ENCODE measurements at regions not wholly inside any gene's neighbourhood (a gene's known extent, or its start where the extent isn't known, plus 50 kb on each side); places are given as distances from the start of the nearest gene placed in this dataset.

DNA sequence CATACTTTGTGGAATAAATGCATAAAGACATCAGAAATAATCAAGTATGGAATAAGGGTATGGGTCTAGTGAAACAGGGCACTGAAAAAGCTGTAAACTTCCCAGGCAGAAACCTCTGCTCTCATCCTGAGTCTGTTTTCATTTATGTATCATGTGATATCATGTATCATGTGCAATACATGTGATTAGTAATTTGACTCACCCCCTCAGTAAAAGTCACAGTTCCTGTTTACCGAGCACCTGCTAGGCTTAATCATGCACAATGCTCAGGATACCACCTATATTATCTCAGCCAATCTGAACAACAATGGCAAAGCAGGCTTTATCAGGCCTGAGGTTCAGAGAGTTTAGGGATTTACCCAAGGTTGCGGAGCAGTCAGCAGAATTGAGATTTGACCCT is 250.6 kb upstream of the TENM4 start:
- no peak for DNase-seq (ENCODE audit: low read depth in 1 of 2, low spot score in 2 of 2)
- H3K4me1 ChIP-seq (replicated peaks in 1 of 4; ENCODE audit: control insufficient read depth in 3 of 4, insufficient read depth in 4 of 4, low read length in 3 of 4) = no peaks in the 10 kb centered on the region
- H3K9me3 ChIP-seq (ENCODE audit: insufficient read depth in 2 of 2, low read depth in 1 of 2, low read length in 1 of 2) = no peaks in the 10 kb centered on the region
- 92% methylated on average over 2 of the region's 2 CpGs; no CpG with 5 or more reads in 1 of the 2 experiments for WGBS, 2 experiments (ENCODE audit: extremely low coverage in 1 of 2, insufficient coverage in 1 of 2, insufficient read length in 1 of 2, insufficient replicate concordance in 2 of 2, low coverage in 1 of 2, low lambda C conversion rate in 2 of 2, missing lambda C conversion rate in 1 of 2)
- H4K91ac ChIP-seq (replicated peaks; ENCODE audit: insufficient read length, low read length) = no peak overlapping the region
- H4K5ac ChIP-seq (ENCODE audit: insufficient read length, low read depth, low read length) = no peak overlapping the region
- no peak overlapping the region for H4K8ac ChIP-seq (ENCODE audit: extremely low read depth, insufficient read depth, low read length)
- H3K23ac ChIP-seq (ENCODE audit: insufficient read length) = no peak overlapping the region
- no peak overlapping the region for H3K4me2 ChIP-seq (ENCODE audit: insufficient read depth in 1 of 2, low read depth in 2 of 2, low read length in 2 of 2)
- H3K14ac ChIP-seq (ENCODE audit: insufficient read length) = no peak overlapping the region
- H3K56ac ChIP-seq (replicated peaks; ENCODE audit: insufficient read length, low read depth, low read length) = no peak overlapping the region
- no peak overlapping the region for H3K4ac ChIP-seq (replicated peaks; ENCODE audit: insufficient read length, low read depth, low read length)
- H3K23me2 ChIP-seq (ENCODE audit: low read depth, low read length) = no peaks in the 10 kb centered on the region
- H3K79me1 ChIP-seq (ENCODE audit: low read depth, low read length) = no peaks in the 10 kb centered on the region
- no peaks in the 10 kb centered on the region for H3K36me3 ChIP-seq (ENCODE audit: control insufficient read depth in 2 of 4, insufficient read depth in 4 of 4, low read length in 3 of 4)
- no peak overlapping the region for H2AK5ac ChIP-seq (ENCODE audit: low read depth, low read length)
- H2BK5ac ChIP-seq (ENCODE audit: low read depth, low read length) = no peak overlapping the region
- H2BK12ac ChIP-seq (ENCODE audit: low read depth, low read length) = no peak overlapping the region
- H3K4me3 ChIP-seq (ENCODE audit: extremely low read depth in 1 of 4, insufficient read depth in 2 of 4, low read depth in 3 of 4, low read length in 4 of 4) = no peak overlapping the region
- no peak overlapping the region for H3K18ac ChIP-seq (ENCODE audit: extremely low read depth, low read length)
- H3K27me3 ChIP-seq (replicated peaks in 1 of 4; ENCODE audit: control insufficient read depth in 3 of 4, extremely low read depth in 1 of 4, insufficient read depth in 3 of 4, low read length in 3 of 4) = no peaks in the 10 kb centered on the region
- POLR2A ChIA-PET (ENCODE audit: partially characterized antibody) = no interaction called here
- H3K79me2 ChIP-seq (ENCODE audit: control insufficient read depth in 1 of 2, insufficient read depth in 2 of 2, low read length in 2 of 2) = no peaks in the 10 kb centered on the region
- H2AFZ ChIP-seq (ENCODE audit: low read length) = no peak overlapping the region
- CTCF ChIA-PET (ENCODE audit: partially characterized antibody) = interaction anchor here (1.1 kb wide), 1 partner anchor 54 kb away, joined by 4 read pairs; no protein-coding TSS in a partner anchor
- no peak overlapping the region for H2BK15ac ChIP-seq (ENCODE audit: low read length)
- no peak overlapping the region for H3K27ac ChIP-seq (ENCODE audit: low read depth, low read length)
- H2BK120ac ChIP-seq (replicated peaks; ENCODE audit: low read depth, low read length) = no peak overlapping the region
- H3K9ac ChIP-seq (replicated peaks in 1 of 4; ENCODE audit: extremely low read depth in 1 of 4, low read depth in 3 of 4, low read length in 3 of 4) = no peak overlapping the region
- H4K20me1 ChIP-seq (replicated peaks in 1 of 2; ENCODE audit: control insufficient read depth in 1 of 2, insufficient read depth in 2 of 2, low read length in 2 of 2) = no peaks in the 10 kb centered on the region
- FAIRE-seq = no peak
- H2BK20ac ChIP-seq (ENCODE audit: low read length) = no peak overlapping the region
- TF ChIP-seq RFX5 (IDR thresholded peaks at IDR 0.05; ENCODE audit: borderline replicate concordance, low read depth, low read length) (no peak), CBX8 (IDR thresholded peaks at IDR 0.05; ENCODE audit: borderline replicate concordance, low read depth, low read length) (no peak), SAP30 (IDR thresholded peaks at IDR 0.05; ENCODE audit: insufficient read depth, insufficient replicate concordance, low read length) (no peak), JUND (IDR thresholded peaks at IDR 0.05; ENCODE audit: low read length) (no peak), FOSL1 (IDR thresholded peaks at IDR 0.05; ENCODE audit: insufficient read depth, low read depth, low read length) (no peak), BCL11A (IDR thresholded peaks at IDR 0.05; ENCODE audit: low read depth in 2 of 2, low read length in 2 of 2) (no peak), TBP (IDR thresholded peaks at IDR 0.05; ENCODE audit: low read depth, low read length) (no peak), BACH1 (IDR thresholded peaks at IDR 0.05; ENCODE audit: low read length) (no peak), BRCA1 (IDR thresholded peaks at IDR 0.05; ENCODE audit: low read depth, low read length) (no peak), PHF8 (conservative IDR thresholded peaks at IDR 0.05; ENCODE audit: low read depth, low read length) (no peak), HDAC2 (IDR thresholded peaks at IDR 0.05; ENCODE audit: borderline replicate concordance in 1 of 2, low read depth in 2 of 2, low read length in 2 of 2) (no peak), POLR2AphosphoS5 (IDR thresholded peaks at IDR 0.05; ENCODE audit: low read depth, low read length) (no peak), SUZ12 (IDR thresholded peaks at IDR 0.05; ENCODE audit: low read length) (no peak), SP1 (IDR thresholded peaks at IDR 0.05; ENCODE audit: low read depth, low read length) (no peak)

Measured in H1 (cell line).